Hematopoietic multipotent progenitor cell treated with erythropoietin and hydrocortisone succinate and interleukin-3 and kit ligand, for 15 days (in vitro differentiated cells): ENCODE measurements at regions not wholly inside any gene's neighbourhood (a gene's known extent, or its start where the extent isn't known, plus 50 kb on each side); places are given as distances from the start of the nearest gene placed in this dataset.
"Not testable (repeated sequence)": the region's sequence is repeated elsewhere in the genome, so short reads cannot be mapped to it uniquely, and the experiment has no call there.

Experiments used
- DNase-seq: peaks from one replicate; pipeline ENCODE4 v3.0.0-alpha.2; 2015; ENCODE audit warnings: low spot score

DNA sequence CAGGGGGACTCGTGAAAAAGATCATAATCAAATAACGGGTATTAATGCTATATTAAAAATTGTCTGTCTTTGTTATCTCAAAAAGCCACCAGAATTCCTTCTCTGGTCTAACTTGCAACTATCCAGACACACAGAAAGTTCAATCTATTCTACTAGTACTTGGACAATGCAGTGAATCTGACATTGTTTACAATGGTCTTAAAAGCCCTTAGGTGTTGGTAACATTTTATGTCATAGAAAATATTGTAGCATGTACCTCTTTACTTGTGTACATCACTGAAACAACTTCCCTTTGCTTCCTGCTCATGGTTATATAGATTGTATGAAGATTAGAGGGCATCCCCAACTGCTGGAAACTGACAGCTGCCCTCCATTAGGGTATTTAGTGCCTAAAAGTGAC, 71.1 kb upstream of the PPP3CA start:
- DNase-seq = no peak

GRCh38 chr4:101418055-101418454, 70.7 kb upstream of the PPP3CA start:
- no peak for DNase-seq

- DNase-seq = no peak
Measured at GRCh38 chr4:101417046-101417445, 69.7 kb upstream of the PPP3CA start.

DNA sequence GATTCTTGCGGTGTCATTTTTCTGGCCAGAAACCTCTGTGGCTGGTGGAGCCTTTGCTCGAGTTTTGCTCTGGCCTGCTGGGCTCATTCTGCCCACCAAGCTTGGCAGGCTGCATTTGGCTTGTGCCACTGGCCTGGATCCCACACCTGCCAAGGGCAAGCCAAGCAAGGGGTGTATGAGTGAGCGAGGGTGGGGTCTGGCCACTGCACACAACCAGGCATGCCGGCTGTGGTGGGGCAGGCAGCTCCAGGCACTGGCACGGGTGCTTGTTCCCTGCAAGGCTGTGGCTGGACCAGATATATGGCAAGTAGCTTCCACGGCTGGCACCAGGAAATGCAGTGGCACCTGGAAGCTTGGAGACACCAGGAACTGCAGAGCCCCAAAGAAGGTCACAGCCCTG, 68.6 kb upstream of the PPP3CA start:
- no peak for DNase-seq

DNA sequence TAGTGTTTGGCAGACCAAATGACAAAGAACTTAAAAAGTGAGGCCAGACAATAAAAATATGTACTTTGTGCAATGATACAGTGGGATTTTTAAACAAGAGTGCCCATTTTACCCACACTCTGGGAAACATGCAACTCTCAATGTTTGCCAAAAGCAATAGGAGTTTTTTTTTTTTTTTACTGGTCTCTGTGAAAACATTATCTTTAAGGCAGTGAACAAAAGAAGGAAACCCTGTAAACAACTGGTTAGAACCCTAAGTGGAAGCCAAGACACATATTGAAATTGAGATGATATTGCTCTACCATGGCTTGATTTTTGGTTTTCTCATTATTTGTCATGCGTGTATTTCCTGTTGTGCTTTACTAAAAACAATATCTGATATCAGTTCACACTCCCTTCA, 67.2 kb upstream of the PPP3CA start:
- DNase-seq = no peak

- no peak for DNase-seq
Measured at GRCh38 chr4:101411926-101412325, 64.6 kb upstream of the PPP3CA start.

DNA sequence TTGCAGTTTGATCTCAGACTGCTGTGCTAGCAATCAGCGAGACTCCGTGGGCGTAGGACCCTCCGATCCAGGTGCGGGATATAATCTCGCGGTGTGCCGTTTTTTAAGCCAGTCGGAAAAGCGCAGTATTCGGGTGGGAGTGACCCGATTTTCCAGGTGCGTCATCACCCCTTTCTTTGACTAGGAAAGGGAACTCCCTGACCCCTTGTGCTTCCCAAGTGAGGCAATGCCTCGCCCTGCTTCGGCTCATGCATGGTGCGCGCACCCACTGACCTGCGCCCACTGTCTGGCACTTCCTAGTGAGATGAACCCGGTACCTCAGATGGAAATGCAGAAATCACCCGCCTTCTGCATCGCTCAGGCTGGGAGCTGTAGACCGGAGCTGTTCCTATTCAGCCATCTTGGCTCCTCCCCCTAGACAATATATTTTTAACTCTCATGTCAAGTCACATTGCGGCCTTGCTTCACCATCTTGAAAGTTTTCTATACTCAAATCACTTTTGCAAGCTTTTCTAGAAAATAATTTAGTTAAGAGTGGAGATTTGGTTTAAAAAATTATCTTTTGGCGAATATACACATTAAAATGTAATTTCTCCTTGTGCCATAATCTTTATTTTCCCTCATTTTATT, 64.1 kb upstream of the PPP3CA start:
- DNase-seq = not testable (repeated sequence)

- no peak for DNase-seq
Measured at GRCh38 chr4:101400096-101400495, 52.8 kb upstream of the PPP3CA start.

GRCh38 chr4:101398807-101399206, 51.5 kb upstream of the PPP3CA start:
- no peak for DNase-seq
